ENCODE measurements at regions not wholly inside any gene's neighbourhood (a gene's known extent, or its start where the extent isn't known, plus 50 kb on each side); places are given as distances from the start of the nearest gene placed in this dataset.

DNA sequence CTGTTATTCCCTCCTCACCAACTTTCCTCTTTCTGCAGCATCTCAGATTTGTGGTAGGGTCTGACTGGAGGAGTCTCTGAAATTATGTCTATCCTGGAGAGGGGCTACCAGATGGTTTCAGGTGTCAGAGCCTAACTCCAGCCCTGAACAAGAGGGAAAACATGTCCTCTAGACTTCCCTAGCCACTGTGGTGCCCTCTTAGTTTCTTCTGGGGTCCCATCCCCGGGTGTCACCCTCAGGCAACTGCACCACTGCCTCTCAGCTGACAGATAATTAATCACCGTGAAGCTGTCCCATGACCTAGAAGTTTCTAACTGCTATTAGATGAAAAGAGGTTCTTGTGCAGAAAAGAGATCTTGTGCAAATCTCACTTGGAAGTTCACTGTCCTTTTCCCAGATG, 95.1 kb upstream of the CELF4 start:
- Histone ChIP-seq H3K27ac (no peak overlapping the region), H3K4me2 (no peak overlapping the region), H3K79me2 (ENCODE audit: low read depth) (no peaks in the 10 kb centered on the region), H2AFZ (replicated peaks) (no peak overlapping the region), H3K9ac (no peak overlapping the region), H4K20me1 (ENCODE audit: low read depth) (no peaks in the 10 kb centered on the region), H3F3A (ENCODE audit: low read depth) (no peaks in the 10 kb centered on the region), H3K9me3 (ENCODE audit: low read depth) (no peaks in the 10 kb centered on the region), H3K4me1 (peaks cover 7% of the 10 kb centered on the region), H3K27me3 (no peaks in the 10 kb centered on the region), H3K4me3 (no peak overlapping the region), H3K36me3 (no peaks in the 10 kb centered on the region)
- Mint-ChIP-seq H3K4me3 (no peak overlapping the region), H3K27ac (no peak overlapping the region), H3K9me3 (no peaks in the 10 kb centered on the region), H3K27me3 (ENCODE audit: insufficient read depth, low read depth) (no peaks in the 10 kb centered on the region), H3K4me1 (peaks cover 23% of the 10 kb centered on the region), H3K36me3 (no peaks in the 10 kb centered on the region)
- TF ChIP-seq, protein P1, sequence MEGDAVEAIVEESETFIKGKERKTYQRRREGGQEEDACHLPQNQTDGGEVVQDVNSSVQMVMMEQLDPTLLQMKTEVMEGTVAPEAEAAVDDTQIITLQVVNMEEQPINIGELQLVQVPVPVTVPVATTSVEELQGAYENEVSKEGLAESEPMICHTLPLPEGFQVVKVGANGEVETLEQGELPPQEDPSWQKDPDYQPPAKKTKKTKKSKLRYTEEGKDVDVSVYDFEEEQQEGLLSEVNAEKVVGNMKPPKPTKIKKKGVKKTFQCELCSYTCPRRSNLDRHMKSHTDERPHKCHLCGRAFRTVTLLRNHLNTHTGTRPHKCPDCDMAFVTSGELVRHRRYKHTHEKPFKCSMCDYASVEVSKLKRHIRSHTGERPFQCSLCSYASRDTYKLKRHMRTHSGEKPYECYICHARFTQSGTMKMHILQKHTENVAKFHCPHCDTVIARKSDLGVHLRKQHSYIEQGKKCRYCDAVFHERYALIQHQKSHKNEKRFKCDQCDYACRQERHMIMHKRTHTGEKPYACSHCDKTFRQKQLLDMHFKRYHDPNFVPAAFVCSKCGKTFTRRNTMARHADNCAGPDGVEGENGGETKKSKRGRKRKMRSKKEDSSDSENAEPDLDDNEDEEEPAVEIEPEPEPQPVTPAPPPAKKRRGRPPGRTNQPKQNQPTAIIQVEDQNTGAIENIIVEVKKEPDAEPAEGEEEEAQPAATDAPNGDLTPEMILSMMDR (IDR thresholded peaks at IDR 0.05), result no peak
- no peak for TF ChIP-seq EZH2 (IDR thresholded peaks at IDR 0.05)
- TF ChIP-seq EZH2phosphoT487 (IDR thresholded peaks at IDR 0.05), result no peak
- no peak for DNase-seq (ENCODE audit: low spot score)

DNA sequence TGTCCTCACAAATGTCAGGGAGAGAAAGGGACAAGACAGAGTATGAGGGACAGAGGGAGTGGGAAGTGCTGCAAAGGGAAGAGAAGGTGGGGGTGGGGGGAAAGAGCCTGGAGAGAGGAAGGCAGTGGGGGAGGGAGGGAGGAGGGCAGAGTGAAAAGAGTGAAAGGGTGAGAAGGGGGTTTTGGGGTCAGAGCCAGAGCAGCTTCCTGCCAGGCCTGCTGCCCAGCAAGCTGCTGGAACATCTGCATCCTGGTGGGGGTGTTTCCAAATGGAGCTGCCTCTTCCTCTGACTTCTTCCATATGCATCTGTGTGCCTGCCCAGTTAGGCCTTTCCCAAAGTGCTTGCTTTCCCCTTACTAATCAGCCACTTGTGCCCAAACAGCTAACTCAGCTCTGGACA, 94.3 kb upstream of the CELF4 start:
- H3K9ac ChIP-seq, result no peak overlapping the region
- H3K79me2 ChIP-seq (ENCODE audit: low read depth), result no peaks in the 10 kb centered on the region
- no peak overlapping the region for H2AFZ ChIP-seq (replicated peaks)
- no peaks in the 10 kb centered on the region for H3K27me3 Mint-ChIP-seq (ENCODE audit: insufficient read depth, low read depth)
- no peak overlapping the region for H3K4me3 ChIP-seq
- H3K36me3 Mint-ChIP-seq, result no peaks in the 10 kb centered on the region
- no peaks in the 10 kb centered on the region for H3K9me3 ChIP-seq (ENCODE audit: low read depth)
- H3K27me3 ChIP-seq, result no peaks in the 10 kb centered on the region
- no peaks in the 10 kb centered on the region for H3K9me3 Mint-ChIP-seq
- peaks cover 24% of the 10 kb centered on the region for H3K4me1 Mint-ChIP-seq
- H3K4me2 ChIP-seq, result no peak overlapping the region
- H3K27ac ChIP-seq, result no peak overlapping the region
- H3K4me1 ChIP-seq, result peaks cover 7% of the 10 kb centered on the region
- TF ChIP-seq, protein P1 (IDR thresholded peaks at IDR 0.05), result no peak
- TF ChIP-seq EZH2phosphoT487 (IDR thresholded peaks at IDR 0.05) (no peak), EZH2 (IDR thresholded peaks at IDR 0.05) (no peak)
- no peaks in the 10 kb centered on the region for H4K20me1 ChIP-seq (ENCODE audit: low read depth)
- no peak overlapping the region for H3K4me3 Mint-ChIP-seq
- no peak for DNase-seq (ENCODE audit: low spot score)
- H3F3A ChIP-seq (ENCODE audit: low read depth), result no peaks in the 10 kb centered on the region
- no peaks in the 10 kb centered on the region for H3K36me3 ChIP-seq
- no peak overlapping the region for H3K27ac Mint-ChIP-seq

DNA sequence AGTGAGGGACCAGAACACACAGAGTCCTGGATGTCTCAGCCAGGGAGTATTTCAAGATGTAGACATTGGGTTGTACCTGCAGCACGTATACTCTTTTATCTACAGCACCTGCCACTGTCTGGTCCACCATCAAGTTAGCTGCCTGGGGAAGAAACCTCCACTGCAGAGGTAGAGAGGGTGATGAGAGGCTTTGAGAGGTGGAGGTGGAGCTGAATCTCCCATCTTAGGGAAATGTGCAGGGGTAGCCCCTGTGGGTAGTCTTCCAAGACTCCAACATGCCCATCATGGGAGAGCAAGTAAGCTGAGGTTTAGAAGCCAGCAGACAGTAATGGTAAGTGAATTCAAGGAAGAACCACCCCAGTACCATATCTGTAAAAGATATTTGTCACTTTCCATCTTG, 93.3 kb upstream of the CELF4 start:
- Histone ChIP-seq H3K4me2 (no peak overlapping the region), H4K20me1 (ENCODE audit: low read depth) (no peaks in the 10 kb centered on the region), H3K79me2 (ENCODE audit: low read depth) (no peaks in the 10 kb centered on the region), H3K27me3 (no peaks in the 10 kb centered on the region), H2AFZ (replicated peaks) (no peak overlapping the region), H3K4me1 (peaks cover 8% of the 10 kb centered on the region), H3K36me3 (no peaks in the 10 kb centered on the region), H3K4me3 (no peak overlapping the region), H3K9ac (no peak overlapping the region), H3K27ac (no peak overlapping the region), H3K9me3 (ENCODE audit: low read depth) (no peaks in the 10 kb centered on the region), H3F3A (ENCODE audit: low read depth) (peaks cover under 1% of the 10 kb centered on the region)
- TF ChIP-seq EZH2 (IDR thresholded peaks at IDR 0.05) (no peak), EZH2phosphoT487 (IDR thresholded peaks at IDR 0.05) (no peak)
- TF ChIP-seq, protein P1 (IDR thresholded peaks at IDR 0.05), result no peak
- Mint-ChIP-seq H3K4me1 (peaks cover 27% of the 10 kb centered on the region), H3K36me3 (no peaks in the 10 kb centered on the region), H3K27ac (no peak overlapping the region), H3K4me3 (no peak overlapping the region), H3K27me3 (ENCODE audit: insufficient read depth, low read depth) (no peaks in the 10 kb centered on the region), H3K9me3 (no peaks in the 10 kb centered on the region)
- no peak for DNase-seq (ENCODE audit: low spot score)
